Motor neuron (in vitro differentiated cells): ENCODE measurements at regions not wholly inside any gene's neighbourhood (a gene's known extent, or its start where the extent isn't known, plus 50 kb on each side); places are given as distances from the start of the nearest gene placed in this dataset.

ENCODE experiments used
- ATAC-seq, 8 experiments: fragments of 200-7000 bp; cut with Tn5 transposase; replicated peaks in 6 of 8; 2 replicates each; pipeline ENCODE4 v1.8.0; 2021; ENCODE audit warnings: mild to moderate bottlenecking in 8 of 8, moderate library complexity in 8 of 8
- H3K27ac ChIP-seq, 2 donors: fragments of 250-450 bp; sonication (Bioruptor Pico); 2 replicates each; pipeline ENCODE4 v1.9.0; 2021; ENCODE audit warnings: antibody characterized with exemption in 2 of 2, mild to moderate bottlenecking in 2 of 2, moderate library complexity in 1 of 2
- H3K4me1 ChIP-seq, 2 donors: fragments of 250-450 bp; sonication (Bioruptor Pico); replicated peaks in 1 of 2; 2 replicates each; pipeline ENCODE4 v1.6.1; 2021; ENCODE audit warnings: antibody characterized with exemption in 2 of 2, mild to moderate bottlenecking in 2 of 2, moderate library complexity in 1 of 2
- H3K4me3 ChIP-seq, 5 donors: fragments of 250-450 bp; sonication (Bioruptor Pico); 2 replicates each; pipeline ENCODE4 v1.9.0; 2021; ENCODE audit warnings: antibody characterized with exemption in 5 of 5, mild to moderate bottlenecking in 5 of 5, moderate library complexity in 4 of 5
- WGBS, 10 experiments: fragments of 450-650 bp; shearing (Covaris generic); methylation state at CpG; one replicate each; pipeline ENCODE4 v1.0.0; 2022; 5-methylcytosine and 5-hydroxymethylcytosine counted together
- in situ Hi-C, 9 experiments: fragments of 400-800 bp; cut with MboI; loops; one replicate each; pipeline ENCODE4 v1.15.0; 2021; ENCODE audit warnings: low sequenced_read_pairs in 9 of 9, low pct_unique_long_range_greater_than_20kb in 2 of 9; ENCODE audit not compliant: unreplicated experiment in 9 of 9

GRCh38 chr12:115017346-115017745 lies 333.4 kb upstream of the TBX3 start:
- WGBS, 10 experiments = 10 to 80% (median 20%) methylated on average over 1 to 2 of the region's 2 CpGs; no CpG with 5 or more reads in 2 of the 10 experiments
- Histone ChIP-seq H3K4me1 (peaks cover 0 to 6% of the 10 kb centered on the region in 2 donors), H3K4me3 (no peak overlapping the region), H3K27ac (no peak overlapping the region)
- ATAC-seq = peak in 2 of 8 experiments; percentile 28 to 58
- in situ Hi-C loops = no loop called here

GRCh38 chr12:115013236-115013981 lies 329.4 kb upstream of the TBX3 start:
- in situ Hi-C loops = no loop called here
- peak in 2 of 8 experiments; percentile 23 to 32 for ATAC-seq
- Histone ChIP-seq H3K4me3 (no peak overlapping the region), H3K27ac (no peak overlapping the region), H3K4me1 (peaks cover 0 to 6% of the 10 kb centered on the region in 2 donors)
- WGBS, 10 experiments = 50 to 83% (median 61%) methylated on average over 1 to 5 of the region's 15 CpGs; no CpG with 5 or more reads in 3 of the 10 experiments

DNA sequence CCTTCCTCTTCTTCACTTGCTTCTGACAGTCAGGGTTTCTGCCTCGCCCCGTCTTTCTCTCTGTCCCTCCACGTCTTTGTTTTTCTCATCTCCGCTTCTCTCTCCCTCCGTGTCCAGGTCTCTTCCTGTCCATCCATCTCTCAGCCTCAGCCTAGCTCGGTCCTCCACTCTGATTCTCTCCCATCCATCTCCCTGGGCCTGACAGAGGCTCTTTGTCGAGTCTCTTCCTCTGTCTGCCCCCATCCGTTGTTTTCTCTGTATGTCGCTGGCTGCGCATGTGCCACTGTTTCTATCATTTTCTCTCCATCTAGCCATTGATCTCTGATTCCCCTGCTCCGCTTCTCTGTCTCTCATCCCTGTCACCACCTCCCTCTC lies 328.9 kb upstream of the TBX3 start:
- Histone ChIP-seq H3K4me3 (no peak overlapping the region), H3K4me1 (peaks cover 0 to 6% of the 10 kb centered on the region in 2 donors), H3K27ac (no peak overlapping the region)
- in situ Hi-C loops = no loop called here
- 52 to 93% (median 66%) methylated on average over 3 to 11 of the region's 11 CpGs; no CpG with 5 or more reads in 1 of the 10 experiments for WGBS, 10 experiments
- no peak for ATAC-seq

- ATAC-seq = no peak
- 0 to 86% (median 59%) methylated on average over 1 to 3 of the region's 3 CpGs for WGBS, 10 experiments
- no peak overlapping the region for H3K4me3 ChIP-seq
- no peak overlapping the region for H3K27ac ChIP-seq
- peaks cover 0 to 6% of the 10 kb centered on the region in 2 donors for H3K4me1 ChIP-seq
- in situ Hi-C loops = no loop called here
These were observed 327.7 kb upstream of the TBX3 start for GRCh38 chr12:115011703-115012102.

DNA sequence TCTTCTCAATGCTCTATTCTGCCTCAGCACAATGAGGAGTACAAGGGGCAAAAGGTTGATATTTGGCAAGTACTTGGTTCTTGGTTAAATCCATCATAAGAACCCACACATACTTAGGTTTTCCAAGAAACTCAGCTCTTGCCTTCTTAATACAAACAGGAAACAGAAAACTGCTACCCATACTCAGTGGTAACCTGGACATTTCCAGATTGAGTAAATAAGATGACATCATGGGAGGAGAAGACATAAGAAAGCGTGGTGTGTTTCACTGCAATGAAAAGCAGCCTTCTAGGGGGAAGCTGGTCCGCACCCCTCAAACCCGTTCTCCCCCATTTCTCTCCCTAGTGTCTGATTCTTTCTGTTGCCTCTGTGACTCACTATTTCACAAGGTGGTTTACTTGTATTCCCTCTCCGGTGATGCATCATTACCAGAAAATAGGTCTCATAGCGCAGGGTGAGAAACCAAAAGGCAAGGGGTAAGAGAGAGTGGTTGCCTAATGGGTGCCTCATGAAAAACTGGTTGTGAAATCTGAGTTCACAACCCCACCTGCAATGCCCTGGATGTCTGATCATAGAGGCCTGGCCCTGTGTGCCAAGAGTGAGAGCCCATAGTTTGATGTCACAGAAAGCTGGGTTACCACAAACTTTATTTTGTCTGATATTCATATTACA lies 326.5 kb upstream of the TBX3 start:
- 61 to 100% (median 95%) methylated on average over 2 to 5 of the region's 5 CpGs; no CpG with 5 or more reads in 4 of the 10 experiments for WGBS, 10 experiments
- H3K4me3 ChIP-seq = no peak overlapping the region
- H3K4me1 ChIP-seq = peaks cover 0 to 6% of the 10 kb centered on the region in 2 donors
- no peak overlapping the region for H3K27ac ChIP-seq
- in situ Hi-C loops = no loop called here
- no peak for ATAC-seq

DNA sequence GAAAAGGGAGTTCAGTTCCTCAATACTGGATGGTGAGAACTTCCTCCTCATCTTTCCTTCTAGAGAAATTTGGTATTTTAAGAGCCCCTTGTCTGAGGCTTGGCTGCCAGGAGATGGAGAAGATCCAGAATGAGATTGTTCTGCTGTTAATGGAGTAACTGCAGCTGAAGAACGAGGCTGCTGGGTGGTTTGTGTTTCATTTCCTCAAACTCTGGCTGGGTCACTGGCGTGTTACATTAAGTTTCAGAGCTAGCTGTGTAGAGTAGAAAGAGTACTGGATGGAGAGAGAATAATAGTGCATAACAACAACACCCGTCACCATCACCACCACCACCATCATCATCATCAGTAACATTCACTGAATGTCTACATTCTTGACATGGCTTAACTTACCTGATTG lies 325.0 kb upstream of the TBX3 start:
- 51 to 80% (median 59%) methylated on average over 1 to 2 of the region's 3 CpGs; no CpG with 5 or more reads in 6 of the 10 experiments for WGBS, 10 experiments

GRCh38 chr12:115004470-115005146 lies 320.6 kb upstream of the TBX3 start:
- no peaks in the 10 kb centered on the region for H3K4me1 ChIP-seq
- in situ Hi-C loops = no loop called here
- H3K27ac ChIP-seq = no peak overlapping the region
- no peak overlapping the region for H3K4me3 ChIP-seq
- ATAC-seq = peak in 2 of 8 experiments; percentile 85 to 90
- 43 to 100% (median 74%) methylated on average over 1 to 6 of the region's 6 CpGs for WGBS, 10 experiments

More for the DNA sequence above, 325.0 kb upstream of the TBX3 start:
- H3K27ac ChIP-seq = no peak overlapping the region
- no peak overlapping the region for H3K4me3 ChIP-seq
- no peak for ATAC-seq
- peaks cover 0 to 6% of the 10 kb centered on the region in 2 donors for H3K4me1 ChIP-seq
- in situ Hi-C loops = no loop called here

GRCh38 chr12:115002434-115002833 lies 318.5 kb upstream of the TBX3 start:
- in situ Hi-C loops = no loop called here
- ATAC-seq = no peak

DNA sequence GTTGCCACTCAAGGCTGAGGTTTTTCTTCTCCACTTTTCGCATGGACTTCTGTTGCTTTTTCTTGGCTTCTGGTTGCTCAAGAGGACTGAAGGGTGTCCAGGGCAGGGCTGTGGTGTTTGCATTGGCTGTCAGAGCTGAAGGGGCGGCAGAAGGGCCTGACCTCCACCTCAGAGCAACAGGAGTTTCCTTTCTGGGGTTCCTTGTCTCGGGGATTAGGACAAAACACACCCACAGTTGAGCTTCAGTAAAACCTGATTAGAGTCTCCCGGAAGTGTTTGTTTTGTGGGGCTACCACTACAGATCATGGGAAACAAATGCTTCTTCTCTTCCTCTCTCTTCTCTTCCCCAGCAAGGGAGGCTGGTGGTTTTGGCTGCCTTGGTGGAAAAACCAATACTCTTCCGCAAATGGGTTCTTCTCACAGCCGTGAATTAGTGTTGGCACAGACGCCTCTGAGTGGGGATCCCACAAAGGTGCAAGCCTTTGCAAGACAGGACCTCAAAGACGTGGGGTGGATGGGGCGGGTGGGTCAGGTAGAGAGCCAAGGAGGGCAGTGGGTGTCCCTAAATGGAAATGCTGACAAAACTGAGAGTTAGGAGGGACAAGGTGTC lies 317.7 kb upstream of the TBX3 start:
- H3K4me1 ChIP-seq = no peaks in the 10 kb centered on the region
- 20 to 63% (median 60%) methylated on average over 1 to 5 of the region's 9 CpGs; no CpG with 5 or more reads in 3 of the 10 experiments for WGBS, 10 experiments
- no peak for ATAC-seq

More at GRCh38 chr12:115002434-115002833, 318.5 kb upstream of the TBX3 start:
- no peak overlapping the region for H3K4me3 ChIP-seq
- 52 to 100% (median 87%) methylated on average over 1 to 7 of the region's 11 CpGs; no CpG with 5 or more reads in 1 of the 10 experiments for WGBS, 10 experiments
- no peaks in the 10 kb centered on the region for H3K4me1 ChIP-seq
- no peak overlapping the region for H3K27ac ChIP-seq

DNA sequence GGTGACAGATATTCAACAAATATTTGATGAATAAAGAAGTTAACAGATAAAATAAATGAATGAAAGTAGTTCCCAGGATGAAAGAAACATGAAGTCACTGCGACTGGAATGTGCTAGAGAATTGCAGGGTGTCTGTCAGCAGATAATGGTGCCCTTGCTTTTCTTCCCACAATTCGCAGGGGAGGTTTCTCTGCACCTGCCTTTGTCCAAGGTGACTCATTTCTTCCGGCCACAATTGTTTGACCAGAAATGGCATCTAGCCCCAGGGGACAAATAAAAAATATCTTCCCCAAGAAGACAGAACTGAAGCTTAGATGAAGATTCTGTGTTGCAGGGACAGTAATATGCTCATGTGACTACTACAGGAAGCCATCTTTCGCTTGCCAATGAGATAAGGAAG lies 316.1 kb upstream of the TBX3 start:
- ATAC-seq = peak in 6 of 8 experiments; percentile 24 to 74 (median 52)
- in situ Hi-C loops = no loop called here
- Histone ChIP-seq H3K4me3 (no peak overlapping the region), H3K27ac (no peak overlapping the region), H3K4me1 (no peaks in the 10 kb centered on the region)
- WGBS, 10 experiments = 25 to 85% (median 74%) methylated on average over 1 to 4 of the region's 4 CpGs

More for the DNA sequence above, 317.7 kb upstream of the TBX3 start:
- no peak overlapping the region for H3K27ac ChIP-seq
- in situ Hi-C loops = no loop called here
- H3K4me3 ChIP-seq = no peak overlapping the region

GRCh38 chr12:114998750-114999128 lies 314.8 kb upstream of the TBX3 start:
- 10 to 72% (median 60%) methylated on average over 1 to 3 of the region's 3 CpGs; no CpG with 5 or more reads in 3 of the 10 experiments for WGBS, 10 experiments
- in situ Hi-C loops = no loop called here
- H3K4me1 ChIP-seq = no peaks in the 10 kb centered on the region
- H3K4me3 ChIP-seq = no peak overlapping the region
- H3K27ac ChIP-seq = no peak overlapping the region
- no peak for ATAC-seq

GRCh38 chr12:114998118-114998749 lies 314.3 kb upstream of the TBX3 start:
- ATAC-seq = no peak
- in situ Hi-C loops = no loop called here
- 10 to 100% (median 52%) methylated on average over 1 to 2 of the region's 2 CpGs; no CpG with 5 or more reads in 4 of the 10 experiments for WGBS, 10 experiments
- H3K4me3 ChIP-seq = no peak overlapping the region
- no peak overlapping the region for H3K27ac ChIP-seq
- no peaks in the 10 kb centered on the region for H3K4me1 ChIP-seq
